ENCODE measurements at regions not wholly inside any gene's neighbourhood (a gene's known extent, or its start where the extent isn't known, plus 50 kb on each side); places are given as distances from the start of the nearest gene placed in this dataset.

- TF ChIP-seq POLR2AphosphoS5 (IDR thresholded peaks at IDR 0.05; ENCODE audit: borderline replicate concordance, low read depth, low read length) (no peak), EZH2 (IDR thresholded peaks at IDR 0.05) (no peak)
These were observed 776.8 kb upstream of the SOX11 start for GRCh38 chr2:4915357-4915756.
